ENCODE measurements at regions not wholly inside any gene's neighbourhood (a gene's known extent, or its start where the extent isn't known, plus 50 kb on each side); places are given as distances from the start of the nearest gene placed in this dataset.
A peak's percentile ranks its signal among the peaks of the same experiment; 100 is the strongest.
"Not testable (repeated sequence)": the region's sequence is repeated elsewhere in the genome, so short reads cannot be mapped to it uniquely, and the experiment has no call there.

DNA sequence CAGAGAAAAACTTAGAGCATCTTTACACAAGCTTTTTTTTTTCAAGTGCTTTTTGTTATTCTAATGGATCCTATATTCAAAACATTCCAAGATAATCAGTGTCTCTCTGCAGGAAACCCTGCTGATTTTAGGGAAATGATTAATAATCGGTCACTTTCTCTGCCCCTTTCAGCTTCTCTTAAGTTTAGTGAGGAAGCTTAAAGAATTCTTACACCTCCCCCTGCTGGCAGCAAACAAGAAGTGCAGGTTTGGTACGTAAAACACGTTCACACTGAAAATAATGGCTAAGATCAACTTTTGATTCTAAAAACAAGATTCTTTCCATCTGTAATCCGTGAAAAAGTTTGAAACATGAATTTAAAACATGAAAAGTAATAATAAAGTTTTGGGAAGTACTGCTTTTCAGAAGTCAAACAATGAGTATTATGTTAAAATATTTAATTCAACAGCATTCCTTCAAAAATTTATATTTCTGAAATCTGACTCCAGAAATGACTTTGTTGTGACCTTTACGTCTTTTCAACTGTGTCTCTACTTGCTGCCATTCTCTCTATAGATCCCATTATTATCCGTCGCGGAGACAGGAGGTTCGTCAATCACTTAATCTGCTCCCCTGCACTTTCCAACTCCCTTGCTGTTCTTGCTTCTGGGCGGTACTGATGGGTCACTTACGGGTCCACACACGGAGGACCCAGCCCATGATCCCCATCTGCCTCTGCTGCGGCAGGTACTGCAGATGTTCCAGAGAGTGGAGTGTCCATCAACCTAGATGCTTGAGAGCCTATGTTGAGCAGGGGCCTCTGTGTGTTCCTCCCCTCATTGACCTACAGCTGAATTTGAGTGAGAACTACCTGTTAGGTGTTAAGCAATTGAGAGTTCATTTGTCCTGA, 203.1 kb upstream of the EDNRB start:
- no peak for ATAC-seq
- TF ChIP-seq EP300 (IDR thresholded peaks at IDR 0.05), result no peak
- TF ChIP-seq POLR2AphosphoS5 (IDR thresholded peaks at IDR 0.05), result no peak
- TF ChIP-seq, protein P1, sequence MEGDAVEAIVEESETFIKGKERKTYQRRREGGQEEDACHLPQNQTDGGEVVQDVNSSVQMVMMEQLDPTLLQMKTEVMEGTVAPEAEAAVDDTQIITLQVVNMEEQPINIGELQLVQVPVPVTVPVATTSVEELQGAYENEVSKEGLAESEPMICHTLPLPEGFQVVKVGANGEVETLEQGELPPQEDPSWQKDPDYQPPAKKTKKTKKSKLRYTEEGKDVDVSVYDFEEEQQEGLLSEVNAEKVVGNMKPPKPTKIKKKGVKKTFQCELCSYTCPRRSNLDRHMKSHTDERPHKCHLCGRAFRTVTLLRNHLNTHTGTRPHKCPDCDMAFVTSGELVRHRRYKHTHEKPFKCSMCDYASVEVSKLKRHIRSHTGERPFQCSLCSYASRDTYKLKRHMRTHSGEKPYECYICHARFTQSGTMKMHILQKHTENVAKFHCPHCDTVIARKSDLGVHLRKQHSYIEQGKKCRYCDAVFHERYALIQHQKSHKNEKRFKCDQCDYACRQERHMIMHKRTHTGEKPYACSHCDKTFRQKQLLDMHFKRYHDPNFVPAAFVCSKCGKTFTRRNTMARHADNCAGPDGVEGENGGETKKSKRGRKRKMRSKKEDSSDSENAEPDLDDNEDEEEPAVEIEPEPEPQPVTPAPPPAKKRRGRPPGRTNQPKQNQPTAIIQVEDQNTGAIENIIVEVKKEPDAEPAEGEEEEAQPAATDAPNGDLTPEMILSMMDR (IDR thresholded peaks at IDR 0.05), result peak; percentile 81 to 93 (median 86)
- TF ChIP-seq POLR2A (IDR thresholded peaks at IDR 0.05), result no peak
- 21 to 22% methylated on average over 9 to 10 of the region's 13 CpGs for whole genome bisulfite sequencing, 2 donors (ENCODE audit: low coverage in 1 of 2)
- Histone ChIP-seq H3K27me3 (peaks cover 19% of the 10 kb centered on the region), H3K4me1 (peaks cover 0 to 4% (median 0%) of the 10 kb centered on the region in 3 donors), H3K27ac (no peak overlapping the region), H3K36me3 (no peaks in the 10 kb centered on the region), H3K4me3 (no peak overlapping the region), H3K9me3 (no peaks in the 10 kb centered on the region)

DNA sequence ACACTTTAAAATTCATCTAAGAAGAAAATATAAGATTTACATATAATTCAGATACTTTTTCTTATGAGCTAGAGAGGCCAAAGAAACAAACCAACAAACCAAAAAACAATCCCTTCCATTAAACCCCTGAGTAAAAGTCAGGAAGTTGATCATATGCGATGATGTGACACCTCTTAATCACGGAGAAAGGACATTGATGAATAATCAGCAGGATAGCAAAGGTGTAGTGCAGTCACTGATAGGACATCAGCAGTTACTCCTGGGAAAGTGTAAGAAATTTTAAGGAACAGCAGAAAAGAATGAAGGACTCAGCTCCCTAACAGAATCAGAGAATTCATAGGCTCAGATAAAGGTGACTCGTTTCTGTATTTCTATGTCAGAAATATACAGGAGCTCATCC, 202.4 kb upstream of the EDNRB start:
- Histone ChIP-seq H3K4me1 (peaks cover 0 to 4% (median 0%) of the 10 kb centered on the region in 3 donors), H3K9me3 (no peaks in the 10 kb centered on the region), H3K4me3 (no peak overlapping the region), H3K27ac (no peak overlapping the region), H3K36me3 (no peaks in the 10 kb centered on the region), H3K27me3 (peaks cover 19% of the 10 kb centered on the region)
- TF ChIP-seq EP300 (IDR thresholded peaks at IDR 0.05) (no peak), POLR2AphosphoS5 (IDR thresholded peaks at IDR 0.05) (no peak), POLR2A (IDR thresholded peaks at IDR 0.05) (no peak)
- TF ChIP-seq, protein P1 (IDR thresholded peaks at IDR 0.05), result no peak
- WGBS, 2 donors (ENCODE audit: low coverage in 1 of 2), result 25 to 48% methylated on average over 3 of the region's 3 CpGs
- no peak for ATAC-seq

DNA sequence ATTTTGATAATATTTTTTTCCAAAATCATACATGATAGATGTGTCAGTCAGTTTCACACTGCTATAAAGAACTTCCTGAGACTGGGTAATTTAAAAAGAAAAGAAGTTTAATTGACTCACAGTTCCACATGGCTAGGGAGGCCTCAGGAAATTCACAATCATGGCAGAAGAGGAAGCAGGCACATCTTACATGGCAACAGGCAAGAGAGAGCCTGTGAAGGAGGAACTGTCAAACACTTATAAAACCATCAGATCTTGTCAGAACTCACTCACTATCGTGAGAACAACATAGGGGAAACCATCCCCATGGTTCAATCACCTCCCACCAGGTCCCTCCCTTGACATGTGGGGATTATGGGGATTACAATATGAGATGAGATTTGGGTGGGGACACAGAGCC, 201.5 kb upstream of the EDNRB start:
- H3K4me1 ChIP-seq, ATAC-seq: not testable (repeated sequence)

DNA sequence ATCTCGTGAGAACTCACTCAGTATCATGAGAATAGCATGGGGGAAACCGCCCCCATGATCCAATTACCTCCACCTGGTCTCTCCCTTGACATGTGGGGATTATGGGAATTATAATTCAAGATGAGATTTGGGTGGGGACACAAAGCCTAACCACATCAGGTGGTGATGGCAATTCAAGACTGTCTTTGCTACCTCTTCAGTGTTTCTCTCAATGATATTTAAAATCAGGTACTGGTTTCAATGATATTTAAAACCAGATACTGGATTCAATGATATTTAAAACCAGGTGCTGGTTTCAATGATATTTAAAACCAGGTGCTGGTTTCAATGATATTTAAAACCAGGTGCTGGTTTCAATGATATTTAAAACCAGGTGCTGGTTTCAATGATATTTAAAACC, 198.4 kb upstream of the EDNRB start:
- ATAC-seq, H3K27ac ChIP-seq, H3K27me3 ChIP-seq, H3K36me3 ChIP-seq, H3K4me1 ChIP-seq, H3K4me3 ChIP-seq: not testable (repeated sequence)
- H3K9me3 ChIP-seq, result peaks cover 0 to 26% (median 0%) of the 10 kb centered on the region in 3 donors
- 60 to 93% methylated on average over 1 to 2 of the region's 2 CpGs for WGBS, 2 donors (ENCODE audit: low coverage in 1 of 2)

More for the DNA sequence above, 201.5 kb upstream of the EDNRB start:
- H3K27me3 ChIP-seq, result peaks cover 16% of the 10 kb centered on the region
- not testable (repeated sequence) for H3K4me3 ChIP-seq, H3K27ac ChIP-seq, H3K9me3 ChIP-seq, H3K36me3 ChIP-seq
- 38 to 81% methylated on average over 1 of the region's 1 CpG for WGBS, 2 donors (ENCODE audit: low coverage in 1 of 2)

DNA sequence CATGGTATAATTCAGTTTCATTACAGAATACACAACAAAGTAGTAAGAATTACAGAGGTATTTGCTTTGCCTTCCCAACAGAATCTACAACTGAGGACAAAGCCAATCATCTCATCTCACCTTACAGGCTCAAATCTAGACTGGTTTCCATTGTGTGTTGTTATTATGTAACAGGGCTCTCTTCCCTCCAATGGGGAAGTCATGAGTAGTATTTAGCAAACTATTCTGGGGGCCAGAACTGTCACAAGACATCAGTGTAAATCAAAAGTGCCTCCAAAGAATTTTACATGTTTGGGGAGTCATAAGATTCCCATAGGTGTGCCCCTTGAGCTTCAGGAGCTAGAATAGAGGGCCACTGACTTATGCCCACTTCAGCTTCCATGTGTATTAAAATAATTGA, 187.0 kb upstream of the EDNRB start:
- Histone ChIP-seq H3K36me3 (no peaks in the 10 kb centered on the region), H3K27me3 (no peaks in the 10 kb centered on the region), H3K4me1 (no peaks in the 10 kb centered on the region), H3K9me3 (peaks cover 0 to 4% (median 0%) of the 10 kb centered on the region in 3 donors), H3K27ac (no peak overlapping the region), H3K4me3 (no peak overlapping the region)
- TF ChIP-seq EP300 (IDR thresholded peaks at IDR 0.05), result no peak
- no peak for TF ChIP-seq POLR2A (IDR thresholded peaks at IDR 0.05)
- TF ChIP-seq, protein P1 (IDR thresholded peaks at IDR 0.05), result no peak
- no peak for TF ChIP-seq POLR2AphosphoS5 (IDR thresholded peaks at IDR 0.05)
- no peak for ATAC-seq

DNA sequence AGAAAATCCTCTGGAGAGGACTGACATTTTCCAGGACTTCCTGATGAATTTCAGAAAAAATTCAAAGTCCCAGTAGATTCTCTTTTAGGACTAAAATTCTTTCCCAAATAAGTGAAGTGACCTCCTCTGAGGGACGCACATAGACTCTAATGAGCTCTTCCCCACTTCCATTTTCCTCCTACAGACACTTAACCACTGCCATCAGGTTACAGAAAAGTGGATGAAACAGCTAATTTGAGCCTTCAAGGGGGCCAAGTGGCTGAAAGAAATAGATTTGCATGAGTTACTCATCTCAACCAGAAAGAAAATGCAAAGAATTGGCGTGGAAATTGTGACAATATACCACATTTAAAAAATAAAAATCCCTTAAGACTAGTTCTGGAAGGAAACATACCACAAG, 185.3 kb upstream of the EDNRB start:
- no peaks in the 10 kb centered on the region for H3K27me3 ChIP-seq
- no peaks in the 10 kb centered on the region for H3K36me3 ChIP-seq
- WGBS, 2 donors (ENCODE audit: low coverage in 1 of 2), result 79 to 83% methylated on average over 2 of the region's 2 CpGs
- no peaks in the 10 kb centered on the region for H3K9me3 ChIP-seq
- no peak for ATAC-seq
- H3K4me3 ChIP-seq, result no peak overlapping the region
- H3K4me1 ChIP-seq, result no peaks in the 10 kb centered on the region
- no peak overlapping the region for H3K27ac ChIP-seq
- TF ChIP-seq EP300 (IDR thresholded peaks at IDR 0.05) (no peak), POLR2AphosphoS5 (IDR thresholded peaks at IDR 0.05) (no peak), POLR2A (IDR thresholded peaks at IDR 0.05) (no peak)
- TF ChIP-seq, protein P1 (IDR thresholded peaks at IDR 0.05), result no peak

All from gastroesophageal sphincter (tissue), 4 donors.